ENCODE measurements at regions not wholly inside any gene's neighbourhood (a gene's known extent, or its start where the extent isn't known, plus 50 kb on each side); places are given as distances from the start of the nearest gene placed in this dataset.

DNA sequence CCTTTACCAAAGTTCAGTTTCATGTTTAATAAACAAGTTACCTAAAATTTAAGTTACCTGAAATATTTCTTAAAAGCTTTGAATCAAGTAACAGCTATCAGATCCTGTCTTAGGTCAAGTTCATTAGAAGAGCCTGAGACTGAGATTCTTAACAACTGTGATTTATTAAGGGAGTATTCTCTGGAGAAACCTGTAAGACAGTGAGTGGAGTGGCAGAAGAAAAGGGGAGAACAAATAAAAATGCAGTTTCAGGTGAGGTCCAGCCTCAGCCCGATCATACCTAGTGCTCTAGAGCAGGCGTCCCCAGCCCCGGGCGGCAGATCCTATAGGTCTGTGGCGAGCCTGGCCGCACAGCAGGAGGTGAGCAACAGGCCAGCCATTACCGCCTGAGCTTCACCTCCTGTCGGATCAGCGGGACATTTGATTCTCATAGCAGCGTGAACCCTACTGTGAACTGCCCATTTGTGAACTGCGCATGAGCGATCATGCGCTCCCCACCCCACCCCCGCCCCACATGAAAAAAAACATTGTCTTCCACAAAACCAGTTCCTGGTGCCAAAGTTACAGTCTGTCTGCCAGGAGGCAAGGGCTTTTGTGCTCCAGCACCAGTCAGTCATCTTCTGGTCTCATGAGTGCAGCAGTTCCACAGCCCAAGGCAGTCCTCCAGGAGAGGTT, 59.2 kb upstream of the ADGRB3 start:
- ChIA-PET CTCF (no interaction called here), POLR2A (ENCODE audit: unreplicated experiment) (no interaction called here)
- DNase-seq: peak in 1 of 2 experiments; percentile 3
- no peaks in the 10 kb centered on the region for H3K4me1 ChIP-seq (replicated peaks; ENCODE audit: insufficient read depth)
- no peaks in the 10 kb centered on the region for H3K9me3 ChIP-seq (ENCODE audit: insufficient read depth, low read depth)
- TF ChIP-seq EZH2 (IDR thresholded peaks at IDR 0.05; ENCODE audit: low read depth): no peak
- TF ChIP-seq, protein P1, sequence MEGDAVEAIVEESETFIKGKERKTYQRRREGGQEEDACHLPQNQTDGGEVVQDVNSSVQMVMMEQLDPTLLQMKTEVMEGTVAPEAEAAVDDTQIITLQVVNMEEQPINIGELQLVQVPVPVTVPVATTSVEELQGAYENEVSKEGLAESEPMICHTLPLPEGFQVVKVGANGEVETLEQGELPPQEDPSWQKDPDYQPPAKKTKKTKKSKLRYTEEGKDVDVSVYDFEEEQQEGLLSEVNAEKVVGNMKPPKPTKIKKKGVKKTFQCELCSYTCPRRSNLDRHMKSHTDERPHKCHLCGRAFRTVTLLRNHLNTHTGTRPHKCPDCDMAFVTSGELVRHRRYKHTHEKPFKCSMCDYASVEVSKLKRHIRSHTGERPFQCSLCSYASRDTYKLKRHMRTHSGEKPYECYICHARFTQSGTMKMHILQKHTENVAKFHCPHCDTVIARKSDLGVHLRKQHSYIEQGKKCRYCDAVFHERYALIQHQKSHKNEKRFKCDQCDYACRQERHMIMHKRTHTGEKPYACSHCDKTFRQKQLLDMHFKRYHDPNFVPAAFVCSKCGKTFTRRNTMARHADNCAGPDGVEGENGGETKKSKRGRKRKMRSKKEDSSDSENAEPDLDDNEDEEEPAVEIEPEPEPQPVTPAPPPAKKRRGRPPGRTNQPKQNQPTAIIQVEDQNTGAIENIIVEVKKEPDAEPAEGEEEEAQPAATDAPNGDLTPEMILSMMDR (conservative IDR thresholded peaks at IDR 0.05): no peak
- no TSS peak for BruUV-seq (replicated peaks)
- no peaks in the 10 kb centered on the region for H3K79me2 ChIP-seq (ENCODE audit: low read depth)
- no peak overlapping the region for H2AFZ ChIP-seq
- H3K36me3 ChIP-seq (ENCODE audit: low read depth): no peaks in the 10 kb centered on the region
- H3K27me3 ChIP-seq (ENCODE audit: insufficient read depth, low read depth): no peaks in the 10 kb centered on the region
- H3K27ac ChIP-seq: no peak overlapping the region
- no peaks in the 10 kb centered on the region for H4K20me1 ChIP-seq (ENCODE audit: insufficient read depth)
- no peak overlapping the region for H3K4me2 ChIP-seq
- no peaks in the 10 kb centered on the region for H3K9me2 ChIP-seq (ENCODE audit: insufficient read depth)
- no peak overlapping the region for H3K4me3 ChIP-seq
- intact Hi-C loops (cut with micrococcal nuclease; ENCODE audit: unreplicated experiment): no loop called here
- H3F3A ChIP-seq (ENCODE audit: insufficient read depth, low read depth): no peaks in the 10 kb centered on the region

DNA sequence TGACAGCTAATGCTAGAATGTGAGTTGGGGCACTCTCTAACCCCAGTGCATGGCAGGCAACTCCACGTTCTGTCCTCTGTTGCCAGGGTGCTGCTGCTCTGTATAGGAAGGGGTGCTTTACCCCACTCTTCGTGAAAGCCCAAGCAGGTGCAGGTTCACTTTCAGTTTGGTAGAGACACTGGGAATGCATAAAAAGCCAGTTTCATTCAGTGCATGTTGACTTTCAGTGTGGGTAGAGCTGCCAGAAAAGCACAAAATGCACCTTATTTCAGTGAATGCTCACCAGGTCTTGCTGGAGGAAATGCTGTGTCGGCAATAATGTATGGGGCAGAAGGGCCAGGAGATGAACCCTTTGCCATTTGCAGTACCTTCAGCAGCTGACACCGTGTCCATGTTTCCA, 62.1 kb upstream of the ADGRB3 start:
- no peak overlapping the region for H2AFZ ChIP-seq
- H3K9me2 ChIP-seq (ENCODE audit: insufficient read depth): no peaks in the 10 kb centered on the region
- no peaks in the 10 kb centered on the region for H3F3A ChIP-seq (ENCODE audit: insufficient read depth, low read depth)
- DNase-seq: no peak
- H3K9me3 ChIP-seq (ENCODE audit: insufficient read depth, low read depth): no peaks in the 10 kb centered on the region
- ChIA-PET POLR2A (ENCODE audit: unreplicated experiment) (no interaction called here), CTCF (interaction anchor here (1.1 kb wide), 1 partner anchor 1593 kb away, joined by 3 read pairs; no protein-coding TSS in a partner anchor)
- BruUV-seq (replicated peaks): no TSS peak
- intact Hi-C loops (cut with micrococcal nuclease; ENCODE audit: unreplicated experiment): no loop called here
- TF ChIP-seq, protein P1 (conservative IDR thresholded peaks at IDR 0.05): no peak
- TF ChIP-seq EZH2 (IDR thresholded peaks at IDR 0.05; ENCODE audit: low read depth): no peak
- no peaks in the 10 kb centered on the region for H4K20me1 ChIP-seq (ENCODE audit: insufficient read depth)
- H3K36me3 ChIP-seq (ENCODE audit: low read depth): no peaks in the 10 kb centered on the region
- no peaks in the 10 kb centered on the region for H3K4me1 ChIP-seq (replicated peaks; ENCODE audit: insufficient read depth)
- H3K79me2 ChIP-seq (ENCODE audit: low read depth): no peaks in the 10 kb centered on the region
- no peaks in the 10 kb centered on the region for H3K27me3 ChIP-seq (ENCODE audit: insufficient read depth, low read depth)
- no peak overlapping the region for H3K4me3 ChIP-seq
- H3K27ac ChIP-seq: no peak overlapping the region
- no peak overlapping the region for H3K4me2 ChIP-seq

DNA sequence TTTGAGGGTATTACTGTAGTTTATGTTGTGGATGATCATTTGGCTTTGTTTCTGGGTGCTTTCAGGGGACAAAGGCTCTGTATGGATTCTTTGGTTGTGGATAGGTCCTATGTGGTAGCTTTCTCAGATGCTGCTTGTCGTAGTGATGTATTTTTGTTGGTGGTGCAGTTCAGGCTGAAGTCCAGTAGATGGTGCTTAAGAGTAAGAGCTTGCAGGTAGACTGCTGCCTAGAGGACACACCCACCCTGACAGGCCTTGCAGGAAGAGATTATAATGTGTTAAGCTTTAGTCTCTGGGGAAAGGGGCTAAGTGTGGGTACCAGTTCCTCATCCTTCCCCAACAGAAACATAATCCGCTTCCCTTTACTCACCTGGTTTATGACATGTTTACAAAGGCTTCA, 62.6 kb upstream of the ADGRB3 start:
- BruUV-seq (replicated peaks): no TSS peak
- Histone ChIP-seq H3K79me2 (ENCODE audit: low read depth) (no peaks in the 10 kb centered on the region), H4K20me1 (ENCODE audit: insufficient read depth) (no peaks in the 10 kb centered on the region), H3K4me1 (replicated peaks; ENCODE audit: insufficient read depth) (no peaks in the 10 kb centered on the region), H3K27ac (no peak overlapping the region), H3K9me2 (ENCODE audit: insufficient read depth) (no peaks in the 10 kb centered on the region), H3K4me3 (no peak overlapping the region), H3K9me3 (ENCODE audit: insufficient read depth, low read depth) (no peaks in the 10 kb centered on the region), H3K36me3 (ENCODE audit: low read depth) (no peaks in the 10 kb centered on the region), H2AFZ (no peak overlapping the region), H3F3A (ENCODE audit: insufficient read depth, low read depth) (no peaks in the 10 kb centered on the region), H3K4me2 (no peak overlapping the region), H3K27me3 (ENCODE audit: insufficient read depth, low read depth) (no peaks in the 10 kb centered on the region)
- intact Hi-C loops (cut with micrococcal nuclease; ENCODE audit: unreplicated experiment): no loop called here
- TF ChIP-seq, protein P1 (conservative IDR thresholded peaks at IDR 0.05): peak; percentile 65
- TF ChIP-seq EZH2 (IDR thresholded peaks at IDR 0.05; ENCODE audit: low read depth): no peak
- ChIA-PET CTCF (interaction anchor here (0.5 to 1.1 kb wide), 2 partner anchors 524 to 1594 kb away, joined by 3 to 5 read pairs; no protein-coding TSS in a partner anchor), POLR2A (ENCODE audit: unreplicated experiment) (no interaction called here)
- peak in 1 of 2 experiments; percentile 4 for DNase-seq

Data from PC-9 (cell line).